OCI-LY1 (cell line): ENCODE measurements at regions not wholly inside any gene's neighbourhood (a gene's known extent, or its start where the extent isn't known, plus 50 kb on each side); places are given as distances from the start of the nearest gene placed in this dataset.

Experiments
- H2AFZ ChIP-seq: fragments of 200-600 bp; sonication (generic), shearing (Covaris generic); 2 replicates; pipeline ENCODE4 v1.6.0; 2014; ENCODE audit warnings: antibody characterized with exemption, mild to moderate bottlenecking, low read length
- H3F3A ChIP-seq: fragments of 200-600 bp; sonication (generic), shearing (Covaris generic); 2 replicates; pipeline ENCODE4 v1.6.0; 2014; ENCODE audit warnings: mild to moderate bottlenecking, antibody characterized with exemption, low read length, moderate library complexity; ENCODE audit not compliant: insufficient read depth
- H3K27ac ChIP-seq: fragments of 200-600 bp; sonication (generic); 2 replicates; pipeline ENCODE4 v1.5.1; 2014; ENCODE audit warnings: low read length, mixed run types, mild to moderate bottlenecking, low read depth; ENCODE audit not compliant: poor library complexity, severe bottlenecking
- H3K27me3 ChIP-seq: fragments of 200-600 bp; sonication (generic); 2 replicates; pipeline ENCODE4 v1.6.0; 2014; ENCODE audit warnings: antibody characterized with exemption, mild to moderate bottlenecking, low read length, moderate library complexity; ENCODE audit not compliant: insufficient read depth
- H3K36me3 ChIP-seq: fragments of 200-600 bp; sonication (generic); 2 replicates; pipeline ENCODE4 v1.6.1; 2014; ENCODE audit warnings: mild to moderate bottlenecking, antibody characterized with exemption, low read length, moderate library complexity, mixed read lengths; ENCODE audit not compliant: insufficient read depth
- H3K4me1 ChIP-seq: fragments of 200-600 bp; sonication (generic); 2 replicates; pipeline ENCODE4 v1.5.1; 2014; ENCODE audit warnings: mild to moderate bottlenecking, low read length, moderate library complexity; ENCODE audit not compliant: insufficient read depth, severe bottlenecking
- H3K4me2 ChIP-seq: fragments of 200-600 bp; sonication (generic), shearing (Covaris generic); 2 replicates; pipeline ENCODE4 v1.6.1; 2014; ENCODE audit warnings: low read length
- H3K4me3 ChIP-seq: fragments of 200-600 bp; sonication (generic); 2 replicates; pipeline ENCODE4 v1.5.1; 2014; ENCODE audit warnings: low read length, low read depth, mild to moderate bottlenecking, mixed read lengths; ENCODE audit not compliant: poor library complexity, severe bottlenecking
- H3K79me2 ChIP-seq: fragments of 200-600 bp; shearing (Covaris generic); 2 replicates; pipeline ENCODE4 v1.6.1; 2016; ENCODE audit warnings: mixed run types, low read length, mixed read lengths; ENCODE audit not compliant: insufficient read depth
- H3K9ac ChIP-seq: fragments of 200-600 bp; sonication (generic), shearing (Covaris generic); 2 replicates; pipeline ENCODE4 v1.6.1; 2014; ENCODE audit warnings: mild to moderate bottlenecking, low read length, mixed read lengths
- H3K9me2 ChIP-seq: fragments of 200-600 bp; sonication (generic), shearing (Covaris generic); 2 replicates; pipeline ENCODE4 v1.6.1; 2014; ENCODE audit warnings: low read depth, mild to moderate bottlenecking, low read length, mixed read lengths
- H3K9me3 ChIP-seq: fragments of 200-600 bp; shearing (Covaris generic); 2 replicates; pipeline ENCODE4 v1.6.1; 2014; ENCODE audit warnings: low read length, mixed read lengths
- H4K20me1 ChIP-seq: fragments of 200-600 bp; sonication (generic), shearing (Covaris generic); 2 replicates; pipeline ENCODE4 v1.6.0; 2016; ENCODE audit warnings: mild to moderate bottlenecking, low read length; ENCODE audit not compliant: insufficient read depth
- EZH2 ChIP-seq: fragments of 200-600 bp; sonication (generic), shearing (Covaris generic); IDR thresholded peaks from 2 replicates; pipeline ENCODE4 v1.8.0; 2017; ENCODE audit warnings: borderline replicate concordance, mixed run types, mild to moderate bottlenecking, antibody characterized with exemption, low read length, moderate library complexity, mixed read lengths
- TF ChIP-seq, protein P1 (sequence below): fragments of 200-600 bp; sonication (generic), shearing (Covaris generic); IDR thresholded peaks from 2 replicates; pipeline ENCODE4 v1.5.1; 2017; ENCODE audit warnings: mild to moderate bottlenecking, antibody characterized with exemption, low read length, moderate library complexity, mixed read lengths

DNA sequence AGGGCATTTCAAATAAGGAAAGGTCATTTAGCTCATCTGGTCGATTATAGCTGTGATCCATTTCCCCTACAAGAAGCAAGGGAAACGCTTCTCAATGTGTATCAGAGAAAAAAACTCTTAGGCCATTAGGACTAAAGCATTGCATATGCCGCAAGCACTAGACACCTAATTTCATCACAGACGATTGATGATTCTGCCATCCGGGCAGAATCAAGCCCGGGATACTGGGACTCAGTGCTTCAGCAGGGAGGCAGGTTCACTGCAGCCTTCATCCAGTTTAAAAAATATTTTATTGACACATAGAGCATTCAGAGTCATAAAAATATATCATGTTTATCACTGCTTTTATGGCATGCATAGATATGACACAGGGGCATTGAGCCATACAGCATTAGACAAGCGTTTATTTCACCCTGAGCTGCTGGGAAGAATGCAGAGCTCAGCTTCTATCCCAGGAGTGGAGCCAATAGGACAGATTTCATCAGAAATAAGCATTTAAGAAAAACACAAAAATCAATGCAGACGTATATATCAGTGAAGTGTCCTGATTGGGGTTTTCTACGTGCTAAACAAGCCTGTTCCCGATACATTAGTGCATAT is 806.9 kb downstream of the GALC start:
- H2AFZ ChIP-seq = no peak overlapping the region
- no peak overlapping the region for H3K9ac ChIP-seq
- no peaks in the 10 kb centered on the region for H3K79me2 ChIP-seq
- no peaks in the 10 kb centered on the region for H3K36me3 ChIP-seq
- no peaks in the 10 kb centered on the region for H4K20me1 ChIP-seq
- TF ChIP-seq, protein P1, sequence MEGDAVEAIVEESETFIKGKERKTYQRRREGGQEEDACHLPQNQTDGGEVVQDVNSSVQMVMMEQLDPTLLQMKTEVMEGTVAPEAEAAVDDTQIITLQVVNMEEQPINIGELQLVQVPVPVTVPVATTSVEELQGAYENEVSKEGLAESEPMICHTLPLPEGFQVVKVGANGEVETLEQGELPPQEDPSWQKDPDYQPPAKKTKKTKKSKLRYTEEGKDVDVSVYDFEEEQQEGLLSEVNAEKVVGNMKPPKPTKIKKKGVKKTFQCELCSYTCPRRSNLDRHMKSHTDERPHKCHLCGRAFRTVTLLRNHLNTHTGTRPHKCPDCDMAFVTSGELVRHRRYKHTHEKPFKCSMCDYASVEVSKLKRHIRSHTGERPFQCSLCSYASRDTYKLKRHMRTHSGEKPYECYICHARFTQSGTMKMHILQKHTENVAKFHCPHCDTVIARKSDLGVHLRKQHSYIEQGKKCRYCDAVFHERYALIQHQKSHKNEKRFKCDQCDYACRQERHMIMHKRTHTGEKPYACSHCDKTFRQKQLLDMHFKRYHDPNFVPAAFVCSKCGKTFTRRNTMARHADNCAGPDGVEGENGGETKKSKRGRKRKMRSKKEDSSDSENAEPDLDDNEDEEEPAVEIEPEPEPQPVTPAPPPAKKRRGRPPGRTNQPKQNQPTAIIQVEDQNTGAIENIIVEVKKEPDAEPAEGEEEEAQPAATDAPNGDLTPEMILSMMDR = no peak
- no peak for TF ChIP-seq EZH2
- no peak overlapping the region for H3K27ac ChIP-seq
- H3F3A ChIP-seq = no peaks in the 10 kb centered on the region
- no peaks in the 10 kb centered on the region for H3K9me3 ChIP-seq
- no peaks in the 10 kb centered on the region for H3K4me1 ChIP-seq
- H3K4me2 ChIP-seq = no peak overlapping the region
- no peak overlapping the region for H3K4me3 ChIP-seq
- H3K27me3 ChIP-seq = no peaks in the 10 kb centered on the region
- H3K9me2 ChIP-seq = no peaks in the 10 kb centered on the region

DNA sequence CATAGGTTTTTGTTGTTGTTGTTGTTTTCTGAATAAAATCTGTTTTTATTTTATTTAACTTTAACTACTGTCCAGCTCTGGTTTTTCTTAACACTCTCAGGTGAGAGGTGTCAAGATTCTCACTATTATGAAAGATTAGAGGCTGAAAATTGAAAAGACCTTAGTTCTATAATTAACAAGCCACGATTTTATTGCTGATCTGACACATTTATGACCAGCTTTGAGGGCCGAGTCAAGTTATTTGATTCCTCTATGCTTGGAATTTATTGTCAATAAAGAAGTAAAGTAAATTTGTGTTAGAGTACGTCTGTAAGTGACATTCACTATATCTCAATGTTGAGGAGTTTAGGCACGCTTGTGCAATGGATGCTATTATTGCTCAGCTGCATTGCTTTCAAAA is 808.8 kb downstream of the GALC start:
- TF ChIP-seq, protein P1 = no peak
- no peak for TF ChIP-seq EZH2
- H3K36me3 ChIP-seq = no peaks in the 10 kb centered on the region
- H3K4me2 ChIP-seq = no peak overlapping the region

DNA sequence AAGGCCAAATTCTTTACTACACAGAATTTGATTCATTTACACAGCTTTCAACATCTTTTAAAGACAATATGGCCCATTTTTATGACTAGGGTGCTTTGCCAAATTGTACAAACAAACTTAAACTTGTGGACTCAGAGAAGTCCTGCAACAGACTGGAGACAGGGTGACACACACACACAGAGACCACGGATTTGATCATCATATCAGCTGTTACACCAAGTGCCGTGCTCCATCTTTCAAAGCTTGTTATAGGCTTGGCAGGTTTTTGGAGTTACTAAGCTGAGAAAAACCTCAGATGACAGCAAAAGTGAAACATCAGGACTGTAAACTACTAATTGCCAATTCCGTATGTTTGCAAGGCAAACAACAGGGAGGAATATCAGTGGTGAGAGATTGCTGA is 811.7 kb downstream of the GALC start:
- Histone ChIP-seq H3F3A (no peaks in the 10 kb centered on the region), H3K9me2 (no peaks in the 10 kb centered on the region), H3K4me2 (no peak overlapping the region), H3K27me3 (no peaks in the 10 kb centered on the region), H3K27ac (no peak overlapping the region), H3K4me3 (no peak overlapping the region), H3K9me3 (no peaks in the 10 kb centered on the region), H3K79me2 (no peaks in the 10 kb centered on the region), H2AFZ (no peak overlapping the region), H3K36me3 (no peaks in the 10 kb centered on the region), H3K9ac (no peak overlapping the region), H4K20me1 (no peaks in the 10 kb centered on the region), H3K4me1 (no peaks in the 10 kb centered on the region)
- no peak for TF ChIP-seq EZH2
- TF ChIP-seq, protein P1 = no peak

More for the DNA sequence above, 808.8 kb downstream of the GALC start:
- Histone ChIP-seq H2AFZ (no peak overlapping the region), H3K9me2 (no peaks in the 10 kb centered on the region), H3K9me3 (no peaks in the 10 kb centered on the region), H3K4me3 (no peak overlapping the region), H3K9ac (no peak overlapping the region), H3K4me1 (no peaks in the 10 kb centered on the region), H3K79me2 (no peaks in the 10 kb centered on the region), H4K20me1 (no peaks in the 10 kb centered on the region), H3K27me3 (no peaks in the 10 kb centered on the region), H3F3A (no peaks in the 10 kb centered on the region), H3K27ac (no peak overlapping the region)
